ENCODE measurements at regions not wholly inside any gene's neighbourhood (a gene's known extent, or its start where the extent isn't known, plus 50 kb on each side); places are given as distances from the start of the nearest gene placed in this dataset.

GRCh38 chr6:117837261-117837660 is 69.8 kb upstream of the SLC35F1 start:
- 0% methylated on average over 3 of the region's 3 CpGs for WGBS (ENCODE audit: low lambda C conversion rate)
- Histone ChIP-seq H2AFZ (ENCODE audit: low read depth) (no peak overlapping the region), H3K4me1 (ENCODE audit: control insufficient read depth in 1 of 2, insufficient read depth in 2 of 2, low read depth in 1 of 2, low read length in 1 of 2) (no peaks in the 10 kb centered on the region), H3K9ac (no peak overlapping the region), H3K36me3 (replicated peaks in 1 of 2; ENCODE audit: control insufficient read depth in 1 of 2, insufficient read depth in 2 of 2, low read length in 1 of 2) (no peaks in the 10 kb centered on the region), H3K4me3 (ENCODE audit: low read depth in 2 of 2, low read length in 1 of 2) (no peak overlapping the region), H4K20me1 (ENCODE audit: insufficient read depth) (no peaks in the 10 kb centered on the region), H3K4me2 (no peak overlapping the region), H3F3A (replicated peaks; ENCODE audit: insufficient read depth) (no peaks in the 10 kb centered on the region), H3K79me2 (ENCODE audit: insufficient read depth) (no peaks in the 10 kb centered on the region), H3K27me3 (ENCODE audit: insufficient read depth) (no peaks in the 10 kb centered on the region; the same call in 1 of the 2 replicates), H3K9me2 (no peaks in the 10 kb centered on the region), H3K9me3 (no peaks in the 10 kb centered on the region; the same call in 1 of the 2 replicates), H3K27ac (ENCODE audit: low read depth in 2 of 2, low read length in 1 of 2) (no peak overlapping the region)
- DNase-seq = no peak
- TF ChIP-seq SIN3A (IDR thresholded peaks at IDR 0.05; ENCODE audit: borderline replicate concordance, low read depth, low read length) (no peak), REST (IDR thresholded peaks at IDR 0.05; ENCODE audit: low read depth, low read length) (no peak), CTCF (IDR thresholded peaks at IDR 0.05) (no peak), PBX3 (IDR thresholded peaks at IDR 0.05) (no peak), USF2 (IDR thresholded peaks at IDR 0.05; ENCODE audit: borderline replicate concordance, low read depth, low read length) (no peak), EP300 (IDR thresholded peaks at IDR 0.05; ENCODE audit: borderline replicate concordance in 1 of 2, low read depth in 1 of 2, low read length in 1 of 2) (no peak), RFX5 (IDR thresholded peaks at IDR 0.05; ENCODE audit: low read length) (no peak), MEF2A (IDR thresholded peaks at IDR 0.05; ENCODE audit: borderline replicate concordance, low read depth) (no peak), JUND (IDR thresholded peaks at IDR 0.05) (no peak), RCOR1 (IDR thresholded peaks at IDR 0.05; ENCODE audit: low read length) (no peak), GATA2 (CRISPR knock-in tag; IDR thresholded peaks at IDR 0.05) (no peak), FOSL2 (IDR thresholded peaks at IDR 0.05; ENCODE audit: borderline replicate concordance, low read depth) (no peak), MXI1 (IDR thresholded peaks at IDR 0.05; ENCODE audit: low read depth, low read length) (no peak), NFIC (IDR thresholded peaks at IDR 0.05; ENCODE audit: borderline replicate concordance) (no peak), GABPA (IDR thresholded peaks at IDR 0.05; ENCODE audit: low read depth) (no peak), FOXJ3 (CRISPR knock-in tag; IDR thresholded peaks at IDR 0.05) (no peak), RXRA (IDR thresholded peaks at IDR 0.05; ENCODE audit: borderline replicate concordance, low read depth) (no peak), RAD21 (IDR thresholded peaks at IDR 0.05; ENCODE audit: low read length) (no peak), EZH2phosphoT487 (IDR thresholded peaks at IDR 0.05; ENCODE audit: borderline replicate concordance, low read depth) (no peak), MAX (IDR thresholded peaks at IDR 0.05; ENCODE audit: low read depth) (no peak)
- ChIA-PET CTCF (no interaction called here), POLR2A (no interaction called here)
